Central memory CD8-positive, alpha-beta T cell (primary cell): ENCODE measurements at regions not wholly inside any gene's neighbourhood (a gene's known extent, or its start where the extent isn't known, plus 50 kb on each side); places are given as distances from the start of the nearest gene placed in this dataset.

Experiments
- ATAC-seq: fragments of 150-1000 bp; cut with Tn5 transposase; replicated peaks from 2 replicates; pipeline ENCODE4 v1.10.0; 2022; ENCODE audit warnings: mild to moderate bottlenecking, moderate FRiP score, moderate number of reproducible peaks; ENCODE audit not compliant: poor library complexity, severe bottlenecking; ENCODE audit errors: extremely low read depth
- DNase-seq, 2 donors: peaks; one replicate each; pipeline ENCODE4 v3.0.0; 2021; ENCODE audit warnings: low spot score in 2 of 2
- H3K27ac Mint-ChIP-seq: one replicate; pipeline ENCODE4 v1.8.0; 2022; ENCODE audit warnings: low read depth, mild to moderate bottlenecking, moderate library complexity, mixed read lengths
- H3K27me3 Mint-ChIP-seq: one replicate; pipeline ENCODE4 v1.8.0; 2022; ENCODE audit warnings: mixed read lengths
- H3K36me3 Mint-ChIP-seq: one replicate; pipeline ENCODE4 v1.8.0; 2022; ENCODE audit warnings: mild to moderate bottlenecking, moderate library complexity, mixed read lengths; ENCODE audit not compliant: insufficient read depth
- H3K4me1 Mint-ChIP-seq: one replicate; pipeline ENCODE4 v1.8.0; 2022; ENCODE audit warnings: mixed read lengths
- H3K4me3 Mint-ChIP-seq: one replicate; pipeline ENCODE4 v1.8.0; 2022; ENCODE audit warnings: mild to moderate bottlenecking, moderate library complexity, mixed read lengths
- H3K9me3 Mint-ChIP-seq: one replicate; pipeline ENCODE4 v1.8.0; 2022; ENCODE audit warnings: mixed read lengths

GRCh38 chr6:12386816-12387215 lies 96.7 kb downstream of the EDN1 start:
- ATAC-seq (no peak), DNase-seq (no peak)
- no peak overlapping the region for H3K27ac Mint-ChIP-seq
- no peak overlapping the region for H3K4me3 Mint-ChIP-seq
- no peaks in the 10 kb centered on the region for H3K4me1 Mint-ChIP-seq
- H3K9me3 Mint-ChIP-seq, result peaks cover 10% of the 10 kb centered on the region
- no peaks in the 10 kb centered on the region for H3K36me3 Mint-ChIP-seq
- H3K27me3 Mint-ChIP-seq, result peaks cover 31% of the 10 kb centered on the region

DNA sequence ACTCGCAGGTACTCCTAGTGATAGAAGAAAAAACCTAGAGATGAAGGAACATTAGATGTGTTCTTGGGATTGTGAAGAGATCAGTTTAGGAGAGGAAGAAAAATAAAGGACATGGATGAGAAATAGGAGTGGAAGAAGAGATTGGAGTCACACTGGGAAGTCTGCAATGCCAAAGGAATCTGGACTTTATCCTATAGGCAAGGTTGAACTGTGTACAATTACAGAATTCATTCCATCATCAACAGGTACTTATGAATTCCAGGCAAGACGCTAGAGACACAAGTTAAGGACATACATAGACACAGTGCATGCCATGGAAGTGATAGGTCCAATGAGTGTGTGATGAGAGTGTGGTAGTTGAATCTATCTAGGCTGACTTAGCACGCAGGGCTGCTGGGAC lies 101.3 kb downstream of the EDN1 start:
- Mint-ChIP-seq H3K27ac (no peak overlapping the region), H3K27me3 (peaks cover 47% of the 10 kb centered on the region), H3K4me3 (no peak overlapping the region), H3K36me3 (no peaks in the 10 kb centered on the region), H3K4me1 (no peaks in the 10 kb centered on the region), H3K9me3 (peaks cover 10% of the 10 kb centered on the region)
- no peak for DNase-seq
- ATAC-seq, result no peak

- H3K4me1 Mint-ChIP-seq, result no peaks in the 10 kb centered on the region
- H3K27me3 Mint-ChIP-seq, result peaks cover 37% of the 10 kb centered on the region
- H3K27ac Mint-ChIP-seq, result no peak overlapping the region
- no peak for ATAC-seq
- no peaks in the 10 kb centered on the region for H3K36me3 Mint-ChIP-seq
- peaks cover 1% of the 10 kb centered on the region for H3K9me3 Mint-ChIP-seq
- H3K4me3 Mint-ChIP-seq, result no peak overlapping the region
- DNase-seq, result no peak
Measured at GRCh38 chr6:12392490-12392889, 102.3 kb downstream of the EDN1 start.

GRCh38 chr6:12393100-12393499 lies 102.9 kb downstream of the EDN1 start:
- H3K9me3 Mint-ChIP-seq, result no peaks in the 10 kb centered on the region
- H3K4me1 Mint-ChIP-seq, result no peaks in the 10 kb centered on the region
- DNase-seq (no peak), ATAC-seq (no peak)
- H3K27ac Mint-ChIP-seq, result no peak overlapping the region
- peaks cover 33% of the 10 kb centered on the region for H3K27me3 Mint-ChIP-seq
- H3K4me3 Mint-ChIP-seq, result no peak overlapping the region
- no peaks in the 10 kb centered on the region for H3K36me3 Mint-ChIP-seq

- Mint-ChIP-seq H3K36me3 (no peaks in the 10 kb centered on the region), H3K9me3 (no peaks in the 10 kb centered on the region), H3K27me3 (peaks cover 29% of the 10 kb centered on the region), H3K27ac (no peak overlapping the region), H3K4me3 (no peak overlapping the region), H3K4me1 (no peaks in the 10 kb centered on the region)
- DNase-seq, result no peak
- no peak for ATAC-seq
Measured at GRCh38 chr6:12394170-12394569, 104.0 kb downstream of the EDN1 start.

- H3K27ac Mint-ChIP-seq, result no peak overlapping the region
- H3K4me1 Mint-ChIP-seq, result no peaks in the 10 kb centered on the region
- ATAC-seq, result no peak
- no peak for DNase-seq
- H3K36me3 Mint-ChIP-seq, result no peaks in the 10 kb centered on the region
- H3K27me3 Mint-ChIP-seq, result peaks cover 17% of the 10 kb centered on the region
- no peak overlapping the region for H3K4me3 Mint-ChIP-seq
- H3K9me3 Mint-ChIP-seq, result no peaks in the 10 kb centered on the region
Measured at GRCh38 chr6:12395898-12396297, 105.7 kb downstream of the EDN1 start.

DNA sequence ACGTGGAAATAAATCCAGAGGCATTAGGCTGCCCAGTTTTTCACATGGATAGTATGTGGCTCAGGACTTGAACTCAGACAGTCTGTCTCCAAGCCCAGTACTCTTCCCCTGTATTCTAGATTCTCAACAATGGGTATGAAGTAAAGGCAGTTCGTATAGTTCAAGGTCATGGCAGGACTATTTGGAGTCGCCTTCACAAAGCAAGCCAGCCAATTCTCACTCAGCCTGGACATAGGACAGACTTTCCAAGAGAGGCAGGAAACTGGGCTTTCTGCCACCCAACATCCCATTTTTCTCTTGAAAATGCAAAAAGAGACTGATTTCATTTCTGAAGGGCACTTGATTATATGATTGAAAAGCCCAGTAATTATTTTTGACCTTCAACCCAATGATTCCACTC lies 111.0 kb downstream of the EDN1 start:
- Mint-ChIP-seq H3K9me3 (no peaks in the 10 kb centered on the region), H3K4me1 (no peaks in the 10 kb centered on the region), H3K4me3 (no peak overlapping the region), H3K36me3 (no peaks in the 10 kb centered on the region), H3K27ac (no peak overlapping the region), H3K27me3 (peaks cover 2% of the 10 kb centered on the region)
- ATAC-seq (no peak), DNase-seq (no peak)

DNA sequence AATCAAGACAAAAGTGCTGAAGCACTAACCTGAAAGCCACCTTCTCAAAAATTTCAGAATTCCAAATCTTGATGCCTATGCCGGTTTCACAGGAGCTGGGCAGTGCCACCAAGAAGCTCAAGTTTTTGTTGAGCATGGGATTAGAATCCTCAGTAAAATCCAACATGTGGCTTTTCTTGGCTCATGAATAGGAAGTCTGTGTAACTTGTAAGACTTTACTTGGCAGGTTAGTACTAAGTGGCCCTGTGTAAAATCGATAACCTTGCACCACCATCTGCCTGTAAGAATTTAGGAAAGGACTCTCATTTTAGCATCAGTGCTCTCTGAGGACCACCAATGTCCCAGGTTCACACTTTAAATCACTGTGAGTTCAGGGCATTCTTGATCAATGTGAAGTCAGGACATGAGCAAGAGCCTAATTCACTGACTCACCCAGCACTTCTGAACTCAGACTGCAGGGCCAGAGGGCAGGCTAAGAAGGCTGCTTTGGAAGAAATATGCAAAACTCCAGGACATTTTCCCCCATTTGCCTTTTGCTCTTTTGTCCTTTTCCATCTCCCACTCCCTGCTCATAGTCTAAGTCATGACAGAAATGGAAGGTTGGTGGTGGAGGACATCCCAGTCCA lies 113.2 kb downstream of the EDN1 start:
- H3K9me3 Mint-ChIP-seq, result no peaks in the 10 kb centered on the region
- no peak for DNase-seq
- H3K27me3 Mint-ChIP-seq, result no peaks in the 10 kb centered on the region
- no peaks in the 10 kb centered on the region for H3K4me1 Mint-ChIP-seq
- no peak overlapping the region for H3K4me3 Mint-ChIP-seq
- no peak for ATAC-seq
- H3K36me3 Mint-ChIP-seq, result no peaks in the 10 kb centered on the region
- no peak overlapping the region for H3K27ac Mint-ChIP-seq

- no peak overlapping the region for H3K4me3 Mint-ChIP-seq
- DNase-seq, result no peak
- H3K27me3 Mint-ChIP-seq, result no peaks in the 10 kb centered on the region
- ATAC-seq, result no peak
- H3K36me3 Mint-ChIP-seq, result no peaks in the 10 kb centered on the region
- no peaks in the 10 kb centered on the region for H3K4me1 Mint-ChIP-seq
- H3K27ac Mint-ChIP-seq, result no peak overlapping the region
- H3K9me3 Mint-ChIP-seq, result no peaks in the 10 kb centered on the region
Measured at GRCh38 chr6:12403947-12404647, 113.9 kb downstream of the EDN1 start.

DNA sequence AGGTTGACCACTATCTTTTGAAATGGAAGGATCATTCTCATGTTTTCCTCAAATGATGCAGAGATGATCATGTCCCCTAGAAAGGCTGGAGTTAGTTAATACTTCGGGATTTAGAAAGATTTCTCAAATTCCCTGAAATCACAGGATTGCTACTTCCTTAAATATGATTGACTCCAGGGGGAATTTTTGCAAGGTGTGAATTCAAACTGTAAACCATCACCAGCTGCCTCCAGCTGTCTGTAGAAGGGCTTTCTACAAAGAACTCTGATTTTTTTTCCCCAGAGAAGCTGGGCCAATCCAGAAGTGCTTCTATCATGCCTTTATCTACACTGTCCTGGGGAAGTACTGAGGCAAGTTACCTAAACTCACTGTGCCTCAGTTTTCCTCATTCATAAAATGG lies 114.5 kb downstream of the EDN1 start:
- Mint-ChIP-seq H3K27ac (no peak overlapping the region), H3K27me3 (no peaks in the 10 kb centered on the region), H3K4me1 (no peaks in the 10 kb centered on the region), H3K36me3 (no peaks in the 10 kb centered on the region), H3K9me3 (no peaks in the 10 kb centered on the region), H3K4me3 (no peak overlapping the region)
- ATAC-seq (no peak), DNase-seq (no peak)

DNA sequence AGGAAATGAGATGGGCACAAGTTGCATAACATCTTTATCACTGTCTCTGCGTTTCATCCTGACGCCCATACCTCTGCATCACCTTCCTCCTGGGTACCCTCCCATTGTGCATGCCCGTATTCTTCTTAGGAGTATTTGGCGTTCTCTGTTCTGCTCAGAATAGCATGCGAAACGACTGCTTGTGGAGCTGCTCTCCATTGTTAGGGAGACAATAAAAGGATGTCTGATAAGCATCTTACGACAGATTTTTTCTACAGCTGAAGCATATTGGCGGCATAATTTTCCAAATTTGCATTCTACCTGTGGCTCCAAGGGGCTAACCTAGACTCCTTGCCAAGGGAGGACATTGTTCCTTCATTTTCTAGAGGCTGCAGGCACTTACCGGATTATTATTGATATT lies 118.6 kb downstream of the EDN1 start:
- Mint-ChIP-seq H3K36me3 (no peaks in the 10 kb centered on the region), H3K4me3 (no peak overlapping the region), H3K27ac (no peak overlapping the region), H3K4me1 (no peaks in the 10 kb centered on the region), H3K27me3 (no peaks in the 10 kb centered on the region), H3K9me3 (no peaks in the 10 kb centered on the region)
- ATAC-seq (no peak), DNase-seq (no peak)

DNA sequence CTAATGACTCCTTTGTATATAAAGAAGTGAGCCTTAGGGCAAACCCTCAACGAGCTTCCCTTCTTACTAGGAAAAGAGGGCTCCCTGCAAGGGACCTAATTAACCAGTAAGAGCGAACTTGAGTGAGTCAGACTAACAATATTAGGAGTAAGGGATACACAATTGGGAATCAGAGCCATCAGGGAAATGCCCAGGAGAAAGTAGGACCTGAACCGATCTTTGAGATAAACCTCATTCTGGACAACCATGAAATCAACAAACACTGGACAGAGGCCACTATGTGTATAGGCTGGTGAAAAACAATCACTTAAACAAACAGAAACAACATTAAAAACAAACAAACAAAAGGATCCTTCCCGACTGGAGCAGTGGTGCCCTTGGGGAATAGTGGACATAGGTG lies 120.8 kb downstream of the EDN1 start:
- H3K27me3 Mint-ChIP-seq, result no peaks in the 10 kb centered on the region
- H3K36me3 Mint-ChIP-seq, result no peaks in the 10 kb centered on the region
- no peak for ATAC-seq
- H3K27ac Mint-ChIP-seq, result no peak overlapping the region
- H3K4me3 Mint-ChIP-seq, result no peak overlapping the region
- DNase-seq, result no peak
- no peaks in the 10 kb centered on the region for H3K9me3 Mint-ChIP-seq
- H3K4me1 Mint-ChIP-seq, result no peaks in the 10 kb centered on the region

DNA sequence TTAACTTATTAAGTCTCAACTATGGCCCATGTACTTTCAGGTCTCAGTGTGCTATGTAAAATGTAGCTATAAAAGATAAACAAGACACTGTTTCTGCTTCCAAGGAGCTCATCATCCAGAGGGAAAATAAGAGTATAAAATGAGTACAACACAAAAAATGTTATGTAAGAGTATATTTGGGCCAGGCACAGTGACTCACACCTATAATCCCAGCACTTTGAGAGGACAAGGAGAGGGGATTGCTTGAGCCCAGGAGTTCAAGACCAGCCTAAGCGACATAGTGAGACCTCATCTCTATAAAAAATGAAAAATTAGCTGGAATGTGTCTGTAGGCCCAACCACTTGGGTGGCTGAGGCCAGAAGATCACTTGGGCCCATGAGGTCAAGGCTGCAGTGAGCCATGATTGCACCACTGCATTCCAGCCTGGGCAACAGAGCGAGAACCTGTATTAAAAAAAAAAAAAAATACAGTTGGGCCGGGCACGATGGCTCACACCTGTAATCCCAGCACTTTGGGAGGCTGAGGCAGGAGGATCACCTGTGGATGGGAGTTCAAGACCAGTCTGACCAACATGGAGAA lies 124.0 kb downstream of the EDN1 start:
- no peak for ATAC-seq
- H3K27ac Mint-ChIP-seq, result no peak overlapping the region
- no peaks in the 10 kb centered on the region for H3K9me3 Mint-ChIP-seq
- H3K4me3 Mint-ChIP-seq, result no peak overlapping the region
- DNase-seq, result no peak
- no peaks in the 10 kb centered on the region for H3K36me3 Mint-ChIP-seq
- H3K27me3 Mint-ChIP-seq, result no peaks in the 10 kb centered on the region
- no peaks in the 10 kb centered on the region for H3K4me1 Mint-ChIP-seq
